HL-60/S4 treated with retinoic acid at 250 ng/mL for 4 days and 3 days (cell line): ENCODE measurements at regions not wholly inside any gene's neighbourhood (a gene's known extent, or its start where the extent isn't known, plus 50 kb on each side); places are given as distances from the start of the nearest gene placed in this dataset.

Experiments
- in situ Hi-C: fragments of 300-500 bp; cut with MboI; formaldehyde crosslinking; loops from 2 replicates; pipeline ENCODE4 v1.7.0; 2022; ENCODE audit warnings: low sequenced_read_pairs

- in situ Hi-C loops = no loop called here
Observed at GRCh38 chr19:29370276-29370675, 155.5 kb upstream of the VSTM2B start.

DNA sequence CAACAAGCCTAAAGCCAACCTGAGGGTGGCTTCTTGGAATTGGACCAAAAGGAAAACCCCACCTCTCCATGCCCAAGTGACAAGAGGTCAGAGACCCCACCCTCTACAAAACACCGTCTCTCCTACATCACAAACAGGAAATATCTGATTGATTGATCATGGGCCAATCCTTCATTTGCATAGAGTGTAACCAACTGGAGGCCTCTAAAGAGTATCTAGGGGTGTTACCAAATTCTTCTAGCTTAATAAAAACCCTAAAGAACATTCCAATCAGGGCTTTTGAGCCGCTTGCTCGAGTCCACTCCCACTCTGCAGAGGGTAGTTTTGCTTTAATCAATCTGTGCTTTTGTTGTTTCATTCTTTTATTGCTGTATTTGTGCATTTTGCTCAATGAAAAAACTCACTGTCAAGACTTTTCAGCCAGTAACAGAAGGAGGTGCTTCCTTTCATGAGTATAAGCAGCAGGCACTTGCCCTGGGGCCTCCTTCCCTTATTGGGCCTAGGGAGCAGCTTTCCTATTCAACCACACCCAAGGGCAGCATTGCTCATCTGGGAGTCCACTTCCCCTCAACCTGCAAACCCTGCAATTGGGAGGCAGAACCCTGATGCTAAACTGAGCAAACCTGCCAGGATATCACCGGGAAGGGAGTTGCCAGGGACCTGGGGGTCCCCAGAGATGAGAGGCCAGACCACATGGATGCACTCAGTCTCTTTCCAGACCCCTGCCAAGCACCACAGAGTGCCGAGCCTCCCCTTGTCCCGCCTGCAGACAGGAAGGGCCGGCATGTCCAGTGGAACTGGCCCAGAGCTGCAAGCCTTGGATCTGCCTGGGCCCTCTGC lies 154.3 kb upstream of the VSTM2B start:
- in situ Hi-C loops = no loop called here

DNA sequence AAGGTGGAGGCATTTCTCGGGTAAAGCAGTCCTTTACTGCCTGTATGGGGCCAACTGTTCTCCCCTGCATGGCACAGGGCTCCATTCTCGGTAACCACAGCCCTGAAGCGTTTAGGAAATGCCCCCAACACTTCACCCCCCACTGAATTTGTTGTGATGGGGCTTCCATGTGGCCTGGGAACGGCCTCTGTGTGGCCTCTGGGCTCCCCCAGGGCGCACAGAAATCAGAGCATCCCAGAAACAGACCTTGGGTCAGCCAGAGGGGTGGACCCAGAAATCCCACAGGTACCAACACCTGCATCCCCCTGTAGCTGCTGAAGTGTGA lies 153.7 kb upstream of the VSTM2B start:
- in situ Hi-C loops = no loop called here

- in situ Hi-C loops = no loop called here
Observed at GRCh38 chr19:29372461-29372860, 153.3 kb upstream of the VSTM2B start.

DNA sequence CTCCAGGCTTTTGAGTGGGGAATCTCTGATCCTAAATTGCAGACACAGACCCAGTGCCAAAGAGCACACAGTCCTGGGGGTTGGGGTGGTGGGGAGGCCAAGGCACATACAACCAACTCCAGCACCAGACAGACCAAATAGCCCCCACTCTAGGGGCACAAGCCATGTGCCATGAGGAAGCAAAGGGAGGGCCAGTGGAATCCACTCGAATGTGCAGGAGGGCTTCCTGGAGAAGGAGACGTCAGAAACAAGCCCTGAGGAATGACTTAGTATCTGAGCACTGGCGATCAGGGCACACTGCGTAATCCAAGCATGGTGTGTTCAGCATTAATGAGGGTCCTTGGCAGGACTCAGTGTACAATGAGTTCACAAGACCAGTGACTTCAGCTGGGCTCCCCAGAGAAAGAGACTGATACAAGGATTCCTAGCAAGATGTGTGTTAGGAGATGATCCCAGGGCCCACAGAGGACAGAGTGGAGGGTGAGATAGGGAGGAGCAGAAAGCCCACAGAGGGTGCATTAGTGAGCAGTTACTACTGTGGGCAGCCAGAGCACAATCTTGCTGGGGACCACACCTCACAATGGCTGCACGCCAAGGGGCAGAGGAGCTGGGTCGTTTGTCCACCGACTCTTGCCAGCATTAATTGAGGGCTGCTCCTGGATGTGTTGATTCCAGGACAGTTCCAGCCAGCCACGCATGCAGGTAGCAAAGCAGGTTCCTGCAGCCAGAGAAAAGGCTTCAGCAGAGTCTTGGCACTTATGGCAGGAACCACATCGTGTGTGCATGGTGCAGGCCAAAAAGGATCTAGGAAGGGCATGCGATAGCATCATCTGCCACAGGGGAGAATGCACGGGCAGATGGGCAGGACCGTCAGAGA lies 152.6 kb upstream of the VSTM2B start:
- in situ Hi-C loops = no loop called here

- in situ Hi-C loops = no loop called here
Observed at GRCh38 chr19:29375429-29376119, 150.2 kb upstream of the VSTM2B start.

DNA sequence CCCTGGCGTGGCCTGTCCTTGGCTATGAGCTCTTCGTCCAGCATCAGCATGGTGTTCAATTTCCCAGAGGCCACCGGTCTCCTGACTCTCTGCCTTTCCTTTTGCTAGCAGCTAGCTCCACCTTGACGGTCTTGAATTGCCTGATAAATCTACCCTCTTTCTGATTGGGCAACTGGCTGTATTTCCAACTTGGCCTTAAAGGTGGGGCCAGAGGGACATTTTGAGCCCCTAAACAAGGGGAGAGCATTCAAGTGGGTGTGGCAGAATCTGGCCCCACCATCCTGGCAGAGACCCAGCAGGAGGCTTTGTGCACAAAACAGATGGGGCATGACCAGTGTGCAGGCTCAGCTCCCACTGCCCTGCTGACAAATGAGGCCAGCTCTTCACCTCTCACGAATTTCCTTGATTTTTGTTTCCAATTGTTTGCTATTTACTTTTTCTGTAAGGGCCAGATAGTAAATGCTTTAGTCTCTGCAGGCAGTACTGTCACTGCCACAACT lies 148.9 kb upstream of the VSTM2B start:
- in situ Hi-C loops = no loop called here

- in situ Hi-C loops = no loop called here
Observed at GRCh38 chr19:29378126-29378525, 147.7 kb upstream of the VSTM2B start.

- in situ Hi-C loops = no loop called here
Observed at GRCh38 chr19:29378543-29379080, 147.2 kb upstream of the VSTM2B start.

DNA sequence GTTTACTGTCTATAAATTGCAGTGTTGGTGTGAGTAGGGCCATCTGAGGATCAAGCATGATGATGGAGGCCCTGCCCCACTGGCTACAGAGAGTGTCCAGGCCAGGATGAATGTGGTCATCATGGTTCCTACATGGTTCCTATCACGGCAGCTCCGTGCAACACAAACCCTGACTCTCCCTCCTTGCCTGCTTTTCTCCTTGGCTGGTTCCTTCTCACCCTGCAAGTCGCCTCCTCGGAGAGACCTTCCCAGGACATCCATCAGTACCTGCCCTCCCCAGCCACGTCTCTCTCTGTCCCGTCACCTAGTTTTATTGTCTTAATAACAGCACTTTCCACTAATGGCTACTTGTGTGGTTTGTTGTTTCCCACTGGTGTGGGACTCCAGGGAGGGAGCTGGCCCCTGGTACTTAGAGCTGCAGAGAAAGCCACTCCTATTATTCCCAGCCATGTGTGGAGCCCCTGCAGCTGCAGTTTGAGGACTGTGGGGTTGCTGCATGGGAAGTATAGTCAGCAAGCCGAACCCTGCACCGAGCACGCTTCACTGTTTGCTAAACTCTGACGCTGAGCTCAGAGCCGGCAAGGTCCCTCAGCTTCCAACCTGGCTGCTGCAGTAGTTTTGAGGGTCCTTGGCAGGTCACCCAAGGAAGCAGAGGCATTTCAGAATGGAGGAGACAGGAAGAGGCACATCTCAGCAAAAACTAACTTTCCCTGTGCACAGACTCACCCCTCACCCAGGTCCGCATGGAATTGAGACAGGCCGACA lies 146.4 kb upstream of the VSTM2B start:
- in situ Hi-C loops = no loop called here

DNA sequence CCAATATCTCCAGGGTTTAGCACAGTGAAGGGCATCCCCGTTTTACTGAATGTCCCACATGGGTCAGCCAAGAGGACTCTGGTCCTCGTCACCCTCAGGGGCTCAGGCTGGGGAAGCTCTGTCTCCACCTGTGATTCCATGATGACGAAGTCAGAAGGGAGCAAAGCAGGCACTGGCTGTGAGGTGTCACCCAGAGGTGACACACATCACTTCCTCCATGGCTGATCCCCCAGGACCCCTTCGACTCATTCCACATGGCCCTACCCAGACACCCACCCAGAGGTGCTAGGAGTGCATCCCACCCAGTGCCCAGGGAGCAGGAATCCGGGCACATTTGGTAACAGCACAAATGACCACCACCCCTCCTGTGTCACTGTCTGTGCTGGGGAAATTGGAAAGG lies 145.2 kb upstream of the VSTM2B start:
- in situ Hi-C loops = no loop called here

- in situ Hi-C loops = no loop called here
Observed at GRCh38 chr19:29381353-29382203, 144.2 kb upstream of the VSTM2B start.

GRCh38 chr19:29383696-29384095 lies 142.1 kb upstream of the VSTM2B start:
- in situ Hi-C loops = no loop called here

DNA sequence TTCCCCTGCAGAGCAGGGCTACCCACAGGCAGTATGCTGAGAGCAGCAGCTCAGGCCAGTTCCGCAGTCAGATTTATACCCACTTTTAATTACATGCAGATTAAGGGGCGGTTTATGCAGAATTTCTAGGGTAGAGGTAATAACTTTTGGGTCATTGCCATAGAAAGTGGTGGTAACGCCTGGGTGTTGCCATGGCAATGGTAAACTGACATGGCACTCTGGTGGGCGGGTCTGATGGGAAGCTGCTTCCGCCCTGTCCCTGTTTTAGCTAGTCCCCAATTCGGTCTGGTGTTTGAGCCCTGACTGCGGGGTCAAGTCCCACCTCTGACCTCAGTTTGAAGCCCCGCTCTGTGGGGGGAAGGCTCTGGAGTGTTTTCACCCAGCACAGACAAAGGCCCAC lies 141.1 kb upstream of the VSTM2B start:
- in situ Hi-C loops = no loop called here

GRCh38 chr19:29385191-29385795 lies 140.5 kb upstream of the VSTM2B start:
- in situ Hi-C loops = no loop called here

DNA sequence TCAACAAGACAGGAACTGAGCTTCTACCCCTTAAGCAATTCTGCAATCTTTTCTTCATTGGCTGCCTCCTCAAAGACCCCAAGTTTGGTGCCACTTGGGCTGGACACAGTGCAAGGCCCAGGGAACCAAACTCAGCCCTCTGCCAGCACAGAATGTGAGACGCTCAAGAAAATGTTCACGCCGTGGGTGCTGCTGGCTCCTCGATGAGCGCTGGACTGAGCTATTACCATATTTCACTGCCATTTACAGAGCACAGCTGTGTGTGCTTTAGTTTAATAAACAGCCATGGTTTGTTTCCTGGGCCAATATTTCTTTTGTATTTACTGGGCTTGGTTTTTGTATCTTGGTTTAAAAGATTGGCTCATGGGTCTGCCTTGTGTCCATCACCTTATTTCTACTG lies 138.8 kb upstream of the VSTM2B start:
- in situ Hi-C loops = no loop called here

GRCh38 chr19:29387586-29387985 lies 138.2 kb upstream of the VSTM2B start:
- in situ Hi-C loops = no loop called here

GRCh38 chr19:29389495-29389894 lies 136.3 kb upstream of the VSTM2B start:
- in situ Hi-C loops = no loop called here

DNA sequence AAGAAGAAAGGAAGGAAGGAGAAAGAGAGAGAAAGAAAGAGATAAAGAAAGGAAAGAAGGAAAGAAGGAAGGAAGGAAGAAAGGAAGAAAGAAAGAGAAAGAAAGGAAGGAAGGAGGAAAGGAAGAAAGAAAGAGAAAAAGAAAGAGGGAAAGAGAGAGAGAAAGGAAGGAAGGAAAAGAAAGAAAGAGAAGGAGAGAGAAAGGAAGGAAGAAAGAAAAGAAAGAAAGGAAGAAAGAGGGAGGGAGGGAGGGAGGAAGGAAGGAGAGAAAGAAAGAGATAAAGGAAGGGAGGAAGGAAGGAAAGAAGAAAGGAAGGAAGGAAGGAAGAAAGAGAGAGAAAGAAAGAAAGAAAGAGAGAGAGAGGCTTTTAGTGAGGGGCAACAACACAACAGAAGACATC lies 135.1 kb upstream of the VSTM2B start:
- in situ Hi-C loops = no loop called here
